Cardiac muscle cell (in vitro differentiated cells and primary cell): ENCODE measurements at regions not wholly inside any gene's neighbourhood (a gene's known extent, or its start where the extent isn't known, plus 50 kb on each side); places are given as distances from the start of the nearest gene placed in this dataset.

ENCODE experiments used
- DNase-seq, 2 donors: peaks; one replicate each; pipeline versions ENCODE4 v3.0.0 to v3.0.0-alpha.2; 2010 to 2017; ENCODE audit warnings: low read depth in 1 of 2, low spot score in 1 of 2
- H3K27ac ChIP-seq: fragments of 200-600 bp; sonication (generic); 2 replicates; pipeline ENCODE4 v1.5.1; 2016
- H3K27me3 ChIP-seq: fragments of 200-600 bp; sonication (generic); 2 replicates; pipeline ENCODE4 v1.6.0; 2016; ENCODE audit warnings: control low read depth
- H3K36me3 ChIP-seq: fragments of 200-600 bp; sonication (generic); 2 replicates; pipeline ENCODE4 v1.5.1; 2016; ENCODE audit warnings: control low read depth
- H3K4me1 ChIP-seq: fragments of 200-600 bp; sonication (generic); 2 replicates; pipeline ENCODE4 v1.8.1; 2017; ENCODE audit warnings: low read depth, mild to moderate bottlenecking, mixed run types
- H3K4me3 ChIP-seq: fragments of 200-600 bp; sonication (generic); 2 replicates; pipeline ENCODE4 v1.5.1; 2016; ENCODE audit warnings: mild to moderate bottlenecking
- H3K9me3 ChIP-seq: fragments of 200-600 bp; sonication (generic); 2 replicates; pipeline ENCODE4 v1.5.1; 2017; ENCODE audit warnings: low read depth, mild to moderate bottlenecking, control low read depth
- CTCF ChIP-seq: IDR thresholded peaks from 2 replicates; pipeline ENCODE4 v1.5.1; 2012; ENCODE audit warnings: low read depth, mild to moderate bottlenecking, low read length

- Histone ChIP-seq H3K27me3 (no peaks in the 10 kb centered on the region), H3K4me3 (no peak overlapping the region), H3K27ac (no peak overlapping the region), H3K36me3 (no peaks in the 10 kb centered on the region), H3K9me3 (no peaks in the 10 kb centered on the region), H3K4me1 (peaks cover 13% of the 10 kb centered on the region)
- peak; percentile 80 for TF ChIP-seq CTCF
- peak; percentile 39 to 73 for DNase-seq
These were observed 238.4 kb upstream of the MDFIC2 start for GRCh38 chr3:70550723-70551319.

- Histone ChIP-seq H3K4me1 (peaks cover 7% of the 10 kb centered on the region), H3K27me3 (no peaks in the 10 kb centered on the region), H3K27ac (no peak overlapping the region), H3K9me3 (no peaks in the 10 kb centered on the region), H3K36me3 (no peaks in the 10 kb centered on the region), H3K4me3 (no peak overlapping the region)
- no peak for DNase-seq
- no peak for TF ChIP-seq CTCF
These were observed 234.2 kb upstream of the MDFIC2 start for GRCh38 chr3:70546679-70547078.

GRCh38 chr3:70543493-70543892 is 231.1 kb upstream of the MDFIC2 start:
- no peaks in the 10 kb centered on the region for H3K27me3 ChIP-seq
- H3K27ac ChIP-seq, result no peak overlapping the region
- no peaks in the 10 kb centered on the region for H3K9me3 ChIP-seq
- TF ChIP-seq CTCF, result no peak
- H3K36me3 ChIP-seq, result no peaks in the 10 kb centered on the region
- peak in 1 of 2 donors; percentile 8 for DNase-seq
- H3K4me3 ChIP-seq, result no peak overlapping the region
- peaks cover 7% of the 10 kb centered on the region for H3K4me1 ChIP-seq

- H3K27me3 ChIP-seq, result no peaks in the 10 kb centered on the region
- no peak overlapping the region for H3K27ac ChIP-seq
- no peak for DNase-seq
- no peaks in the 10 kb centered on the region for H3K9me3 ChIP-seq
- no peak overlapping the region for H3K4me3 ChIP-seq
- peak; percentile 32 for TF ChIP-seq CTCF
- H3K36me3 ChIP-seq, result no peaks in the 10 kb centered on the region
- no peaks in the 10 kb centered on the region for H3K4me1 ChIP-seq
These were observed 227.5 kb upstream of the MDFIC2 start for GRCh38 chr3:70539908-70540307.

GRCh38 chr3:70532806-70533205 is 220.4 kb upstream of the MDFIC2 start:
- DNase-seq, result no peak
- Histone ChIP-seq H3K36me3 (no peaks in the 10 kb centered on the region), H3K4me1 (no peaks in the 10 kb centered on the region), H3K27me3 (no peaks in the 10 kb centered on the region), H3K4me3 (no peak overlapping the region), H3K9me3 (no peaks in the 10 kb centered on the region), H3K27ac (no peak overlapping the region)
- TF ChIP-seq CTCF, result no peak
